ENCODE measurements at regions not wholly inside any gene's neighbourhood (a gene's known extent, or its start where the extent isn't known, plus 50 kb on each side); places are given as distances from the start of the nearest gene placed in this dataset.

DNA sequence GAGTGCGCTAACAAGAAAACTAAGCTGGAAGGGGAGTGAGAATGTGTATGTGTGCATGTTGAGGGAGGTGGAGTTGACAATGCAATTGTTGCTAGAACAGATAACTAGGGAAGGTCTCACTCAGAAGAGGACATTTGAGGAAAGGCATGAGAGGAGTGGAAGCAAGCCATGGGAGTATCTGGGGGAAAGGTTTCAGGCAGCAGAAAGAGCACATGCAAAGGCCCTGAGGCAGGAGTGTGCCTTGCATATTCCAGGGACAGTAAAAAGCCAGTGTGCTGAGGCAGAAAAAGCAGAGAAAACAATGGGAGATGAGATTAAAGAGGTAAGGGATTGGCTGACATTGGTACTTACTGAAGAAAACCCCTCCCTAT is 149.6 kb upstream of the ADO start:
- ChIA-PET POLR2A (no interaction called here), CTCF (no interaction called here)
- H3K9me3 ChIP-seq (ENCODE audit: control insufficient read depth, insufficient read depth, low read depth, low read length), result no peaks in the 10 kb centered on the region
- H3K27ac ChIP-seq (ENCODE audit: extremely low read depth, low read depth, low read length), result no peak overlapping the region
- TF ChIP-seq, protein P1, sequence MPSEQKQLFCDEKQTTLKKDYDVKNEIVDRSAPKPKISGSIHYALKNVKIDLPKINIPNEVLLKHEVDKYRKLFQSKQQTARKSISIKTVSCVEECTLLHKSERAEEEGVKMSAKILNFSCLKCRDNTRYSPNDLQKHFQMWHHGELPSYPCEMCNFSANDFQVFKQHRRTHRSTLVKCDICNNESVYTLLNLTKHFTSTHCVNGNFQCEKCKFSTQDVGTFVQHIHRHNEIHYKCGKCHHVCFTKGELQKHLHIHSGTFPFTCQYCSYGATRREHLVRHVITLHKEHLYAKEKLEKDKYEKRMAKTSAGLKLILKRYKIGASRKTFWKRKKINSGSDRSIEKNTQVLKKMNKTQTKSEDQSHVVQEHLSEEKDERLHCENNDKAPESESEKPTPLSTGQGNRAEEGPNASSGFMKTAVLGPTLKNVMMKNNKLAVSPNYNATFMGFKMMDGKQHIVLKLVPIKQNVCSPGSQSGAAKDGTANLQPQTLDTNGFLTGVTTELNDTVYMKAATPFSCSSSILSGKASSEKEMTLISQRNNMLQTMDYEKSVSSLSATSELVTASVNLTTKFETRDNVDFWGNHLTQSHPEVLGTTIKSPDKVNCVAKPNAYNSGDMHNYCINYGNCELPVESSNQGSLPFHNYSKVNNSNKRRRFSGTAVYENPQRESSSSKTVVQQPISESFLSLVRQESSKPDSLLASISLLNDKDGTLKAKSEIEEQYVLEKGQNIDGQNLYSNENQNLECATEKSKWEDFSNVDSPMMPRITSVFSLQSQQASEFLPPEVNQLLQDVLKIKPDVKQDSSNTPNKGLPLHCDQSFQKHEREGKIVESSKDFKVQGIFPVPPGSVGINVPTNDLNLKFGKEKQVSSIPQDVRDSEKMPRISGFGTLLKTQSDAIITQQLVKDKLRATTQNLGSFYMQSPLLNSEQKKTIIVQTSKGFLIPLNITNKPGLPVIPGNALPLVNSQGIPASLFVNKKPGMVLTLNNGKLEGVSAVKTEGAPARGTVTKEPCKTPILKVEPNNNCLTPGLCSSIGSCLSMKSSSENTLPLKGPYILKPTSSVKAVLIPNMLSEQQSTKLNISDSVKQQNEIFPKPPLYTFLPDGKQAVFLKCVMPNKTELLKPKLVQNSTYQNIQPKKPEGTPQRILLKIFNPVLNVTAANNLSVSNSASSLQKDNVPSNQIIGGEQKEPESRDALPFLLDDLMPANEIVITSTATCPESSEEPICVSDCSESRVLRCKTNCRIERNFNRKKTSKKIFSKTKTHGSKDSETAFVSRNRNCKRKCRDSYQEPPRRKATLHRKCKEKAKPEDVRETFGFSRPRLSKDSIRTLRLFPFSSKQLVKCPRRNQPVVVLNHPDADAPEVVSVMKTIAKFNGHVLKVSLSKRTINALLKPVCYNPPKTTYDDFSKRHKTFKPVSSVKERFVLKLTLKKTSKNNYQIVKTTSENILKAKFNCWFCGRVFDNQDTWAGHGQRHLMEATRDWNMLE (tag by site-specific recombination; conservative IDR thresholded peaks at IDR 0.05; ENCODE audit: low read depth), result no peak
- TF ChIP-seq, protein P2, sequence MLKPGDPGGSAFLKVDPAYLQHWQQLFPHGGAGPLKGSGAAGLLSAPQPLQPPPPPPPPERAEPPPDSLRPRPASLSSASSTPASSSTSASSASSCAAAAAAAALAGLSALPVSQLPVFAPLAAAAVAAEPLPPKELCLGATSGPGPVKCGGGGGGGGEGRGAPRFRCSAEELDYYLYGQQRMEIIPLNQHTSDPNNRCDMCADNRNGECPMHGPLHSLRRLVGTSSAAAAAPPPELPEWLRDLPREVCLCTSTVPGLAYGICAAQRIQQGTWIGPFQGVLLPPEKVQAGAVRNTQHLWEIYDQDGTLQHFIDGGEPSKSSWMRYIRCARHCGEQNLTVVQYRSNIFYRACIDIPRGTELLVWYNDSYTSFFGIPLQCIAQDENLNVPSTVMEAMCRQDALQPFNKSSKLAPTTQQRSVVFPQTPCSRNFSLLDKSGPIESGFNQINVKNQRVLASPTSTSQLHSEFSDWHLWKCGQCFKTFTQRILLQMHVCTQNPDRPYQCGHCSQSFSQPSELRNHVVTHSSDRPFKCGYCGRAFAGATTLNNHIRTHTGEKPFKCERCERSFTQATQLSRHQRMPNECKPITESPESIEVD (tag by site-specific recombination; IDR thresholded peaks at IDR 0.05), result no peak
- TF ChIP-seq ZNF121 (tag by site-specific recombination; IDR thresholded peaks at IDR 0.05), result no peak
- TF ChIP-seq ZNF623 (tag by site-specific recombination; IDR thresholded peaks at IDR 0.05), result peak; percentile 63
- no peak overlapping the region for H3K4me3 ChIP-seq (ENCODE audit: low read depth, low read length)
- no peaks in the 10 kb centered on the region for H3K36me3 ChIP-seq (ENCODE audit: control insufficient read depth in 2 of 2, insufficient read depth in 1 of 2, low read length in 2 of 2)
- H3K4me1 ChIP-seq (ENCODE audit: control insufficient read depth, insufficient read depth, low read length), result no peaks in the 10 kb centered on the region

DNA sequence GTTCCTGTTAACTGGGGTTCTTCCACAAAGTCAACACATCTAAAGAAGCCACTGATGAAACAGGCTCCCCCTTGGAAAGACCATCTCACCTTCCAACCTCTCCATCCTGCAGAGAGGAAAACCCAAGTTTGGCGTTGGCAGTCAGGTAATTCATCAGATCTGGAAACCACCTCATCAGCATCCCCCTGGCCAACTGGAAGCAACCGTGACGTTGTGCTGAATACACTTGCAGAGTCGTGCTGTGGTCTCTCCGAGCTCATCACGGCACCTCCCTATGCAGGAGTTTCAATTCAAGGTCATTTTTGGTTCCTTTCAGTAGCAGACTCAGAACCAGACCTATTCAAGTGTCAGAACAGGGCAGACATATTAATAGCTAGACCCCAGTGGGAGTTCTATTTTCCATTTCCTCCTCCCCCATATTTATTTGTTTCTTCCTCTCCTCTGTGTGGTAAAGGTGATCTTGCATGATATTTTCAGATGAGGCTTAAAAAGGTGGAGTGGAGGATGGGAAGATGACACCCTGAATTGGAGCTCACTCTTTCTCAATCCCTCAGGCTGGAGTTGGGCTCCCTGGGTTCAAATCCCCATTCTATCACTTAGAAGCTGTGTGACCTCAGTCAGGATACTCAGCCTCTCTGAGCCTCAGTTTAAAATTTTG is 149.1 kb upstream of the ADO start:
- ChIA-PET CTCF (no interaction called here), POLR2A (no interaction called here)
- Histone ChIP-seq H3K27ac (ENCODE audit: extremely low read depth, low read depth, low read length) (no peak overlapping the region), H3K9me3 (ENCODE audit: control insufficient read depth, insufficient read depth, low read depth, low read length) (no peaks in the 10 kb centered on the region), H3K4me1 (ENCODE audit: control insufficient read depth, insufficient read depth, low read length) (no peaks in the 10 kb centered on the region), H3K4me3 (ENCODE audit: low read depth, low read length) (no peak overlapping the region), H3K36me3 (ENCODE audit: control insufficient read depth in 2 of 2, insufficient read depth in 1 of 2, low read length in 2 of 2) (no peaks in the 10 kb centered on the region)
- no peak for TF ChIP-seq ZNF366 (tag by site-specific recombination; conservative IDR thresholded peaks at IDR 0.05)

DNA sequence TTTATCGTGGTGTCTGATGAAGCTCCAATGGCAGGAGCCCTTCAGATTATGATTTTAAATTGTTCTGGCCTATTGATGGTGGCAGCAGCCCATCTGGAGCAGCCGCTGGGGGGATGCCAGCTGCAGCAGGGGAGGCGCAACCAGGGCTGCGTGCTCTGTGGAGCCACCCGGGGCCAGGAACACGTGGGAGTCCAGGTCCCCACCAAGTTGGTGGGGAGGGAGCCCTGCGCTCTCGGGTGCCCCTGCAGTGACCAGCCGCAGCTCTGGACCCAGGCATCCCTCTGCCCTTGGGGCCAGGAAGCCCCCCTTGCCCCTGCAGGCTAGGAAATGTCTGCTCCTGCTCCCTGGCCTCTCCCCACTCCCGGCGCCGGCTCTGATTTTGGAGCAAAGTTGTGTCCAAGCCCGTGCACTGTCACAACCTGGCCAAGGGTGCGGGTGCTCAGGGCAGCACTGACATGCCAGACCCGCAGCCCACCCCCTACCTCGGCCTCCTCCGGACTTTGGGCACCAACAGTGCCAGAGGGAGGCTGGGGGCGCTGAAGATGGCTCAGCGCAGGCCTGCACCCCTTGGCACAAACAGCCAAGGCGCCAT is 147.2 kb upstream of the ADO start:
- ChIA-PET CTCF (interaction anchor here (0.7 kb wide), 1 partner anchor 1065 kb away, joined by 3 read pairs; no protein-coding TSS in a partner anchor), POLR2A (no interaction called here)
- no peaks in the 10 kb centered on the region for H3K36me3 ChIP-seq (ENCODE audit: control insufficient read depth in 2 of 2, insufficient read depth in 1 of 2, low read length in 2 of 2)
- no peaks in the 10 kb centered on the region for H3K4me1 ChIP-seq (ENCODE audit: control insufficient read depth, insufficient read depth, low read length)
- TF ChIP-seq, protein P3, sequence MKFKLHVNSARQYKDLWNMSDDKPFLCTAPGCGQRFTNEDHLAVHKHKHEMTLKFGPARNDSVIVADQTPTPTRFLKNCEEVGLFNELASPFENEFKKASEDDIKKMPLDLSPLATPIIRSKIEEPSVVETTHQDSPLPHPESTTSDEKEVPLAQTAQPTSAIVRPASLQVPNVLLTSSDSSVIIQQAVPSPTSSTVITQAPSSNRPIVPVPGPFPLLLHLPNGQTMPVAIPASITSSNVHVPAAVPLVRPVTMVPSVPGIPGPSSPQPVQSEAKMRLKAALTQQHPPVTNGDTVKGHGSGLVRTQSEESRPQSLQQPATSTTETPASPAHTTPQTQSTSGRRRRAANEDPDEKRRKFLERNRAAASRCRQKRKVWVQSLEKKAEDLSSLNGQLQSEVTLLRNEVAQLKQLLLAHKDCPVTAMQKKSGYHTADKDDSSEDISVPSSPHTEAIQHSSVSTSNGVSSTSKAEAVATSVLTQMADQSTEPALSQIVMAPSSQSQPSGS (tag by site-specific recombination; IDR thresholded peaks at IDR 0.05; ENCODE audit: low read depth), result no peak
- TF ChIP-seq ZNF214 (tag by site-specific recombination; IDR thresholded peaks at IDR 0.05; ENCODE audit: borderline replicate concordance), result no peak
- H3K4me3 ChIP-seq (ENCODE audit: low read depth, low read length), result no peak overlapping the region
- H3K9me3 ChIP-seq (ENCODE audit: control insufficient read depth, insufficient read depth, low read depth, low read length), result no peaks in the 10 kb centered on the region
- H3K27ac ChIP-seq (ENCODE audit: extremely low read depth, low read depth, low read length), result no peak overlapping the region

DNA sequence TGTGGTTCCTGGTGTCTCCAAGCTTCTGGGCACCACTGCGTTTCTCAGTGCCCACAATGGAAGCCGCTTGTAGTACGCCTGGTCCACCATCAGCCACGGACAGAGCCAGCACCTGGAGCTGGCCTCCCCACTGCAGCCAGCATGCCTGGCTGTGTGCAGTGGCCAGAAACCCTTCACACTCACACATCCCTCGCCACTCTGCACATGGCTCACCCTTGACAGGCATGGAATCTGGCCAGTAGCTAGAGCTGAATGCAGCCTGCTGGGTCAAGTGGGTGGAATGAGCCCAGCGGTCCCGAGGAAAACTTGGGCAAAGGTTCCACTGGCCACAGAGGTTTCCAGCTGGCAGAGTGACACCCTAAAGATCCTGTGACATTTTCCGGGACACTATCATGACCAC is 146.0 kb upstream of the ADO start:
- POLR2A ChIA-PET, result no interaction called here
- no peaks in the 10 kb centered on the region for H3K4me1 ChIP-seq (ENCODE audit: control insufficient read depth, insufficient read depth, low read length)
- H3K27ac ChIP-seq (ENCODE audit: extremely low read depth, low read depth, low read length), result no peak overlapping the region
- no peaks in the 10 kb centered on the region for H3K9me3 ChIP-seq (ENCODE audit: control insufficient read depth, insufficient read depth, low read depth, low read length)
- H3K4me3 ChIP-seq (ENCODE audit: low read depth, low read length), result no peak overlapping the region
- CTCF ChIA-PET, result interaction anchor here (0.7 to 1.2 kb wide), 2 partner anchors 25 to 220 kb away, joined by 3 read pairs; no protein-coding TSS in a partner anchor
- H3K36me3 ChIP-seq (ENCODE audit: control insufficient read depth in 2 of 2, insufficient read depth in 1 of 2, low read length in 2 of 2), result no peaks in the 10 kb centered on the region
- TF ChIP-seq ZNF48 (tag by site-specific recombination; IDR thresholded peaks at IDR 0.05), result no peak
- no peak for TF ChIP-seq ZNF433 (tag by site-specific recombination; IDR thresholded peaks at IDR 0.05; ENCODE audit: low read depth)
- TF ChIP-seq KLF16 (tag by site-specific recombination; IDR thresholded peaks at IDR 0.05), result no peak
- TF ChIP-seq YY2 (tag by site-specific recombination; IDR thresholded peaks at IDR 0.05), result no peak
- TF ChIP-seq, protein P4, sequence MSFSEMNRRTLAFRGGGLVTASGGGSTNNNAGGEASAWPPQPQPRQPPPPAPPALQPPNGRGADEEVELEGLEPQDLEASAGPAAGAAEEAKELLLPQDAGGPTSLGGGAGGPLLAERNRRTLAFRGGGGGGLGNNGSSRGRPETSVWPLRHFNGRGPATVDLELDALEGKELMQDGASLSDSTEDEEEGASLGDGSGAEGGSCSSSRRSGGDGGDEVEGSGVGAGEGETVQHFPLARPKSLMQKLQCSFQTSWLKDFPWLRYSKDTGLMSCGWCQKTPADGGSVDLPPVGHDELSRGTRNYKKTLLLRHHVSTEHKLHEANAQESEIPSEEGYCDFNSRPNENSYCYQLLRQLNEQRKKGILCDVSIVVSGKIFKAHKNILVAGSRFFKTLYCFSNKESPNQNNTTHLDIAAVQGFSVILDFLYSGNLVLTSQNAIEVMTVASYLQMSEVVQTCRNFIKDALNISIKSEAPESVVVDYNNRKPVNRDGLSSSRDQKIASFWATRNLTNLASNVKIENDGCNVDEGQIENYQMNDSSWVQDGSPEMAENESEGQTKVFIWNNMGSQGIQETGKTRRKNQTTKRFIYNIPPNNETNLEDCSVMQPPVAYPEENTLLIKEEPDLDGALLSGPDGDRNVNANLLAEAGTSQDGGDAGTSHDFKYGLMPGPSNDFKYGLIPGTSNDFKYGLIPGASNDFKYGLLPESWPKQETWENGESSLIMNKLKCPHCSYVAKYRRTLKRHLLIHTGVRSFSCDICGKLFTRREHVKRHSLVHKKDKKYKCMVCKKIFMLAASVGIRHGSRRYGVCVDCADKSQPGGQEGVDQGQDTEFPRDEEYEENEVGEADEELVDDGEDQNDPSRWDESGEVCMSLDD (tag by site-specific recombination; IDR thresholded peaks at IDR 0.05), result no peak
- TF ChIP-seq, protein P5, sequence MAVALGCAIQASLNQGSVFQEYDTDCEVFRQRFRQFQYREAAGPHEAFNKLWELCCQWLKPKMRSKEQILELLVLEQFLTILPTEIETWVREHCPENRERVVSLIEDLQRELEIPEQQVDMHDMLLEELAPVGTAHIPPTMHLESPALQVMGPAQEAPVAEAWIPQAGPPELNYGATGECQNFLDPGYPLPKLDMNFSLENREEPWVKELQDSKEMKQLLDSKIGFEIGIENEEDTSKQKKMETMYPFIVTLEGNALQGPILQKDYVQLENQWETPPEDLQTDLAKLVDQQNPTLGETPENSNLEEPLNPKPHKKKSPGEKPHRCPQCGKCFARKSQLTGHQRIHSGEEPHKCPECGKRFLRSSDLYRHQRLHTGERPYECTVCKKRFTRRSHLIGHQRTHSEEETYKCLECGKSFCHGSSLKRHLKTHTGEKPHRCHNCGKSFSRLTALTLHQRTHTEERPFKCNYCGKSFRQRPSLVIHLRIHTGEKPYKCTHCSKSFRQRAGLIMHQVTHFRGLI (tag by site-specific recombination; IDR thresholded peaks at IDR 0.05), result no peak
- no peak for TF ChIP-seq SCRT2 (tag by site-specific recombination; IDR thresholded peaks at IDR 0.05)
